ENCODE measurements at regions not wholly inside any gene's neighbourhood (a gene's known extent, or its start where the extent isn't known, plus 50 kb on each side); places are given as distances from the start of the nearest gene placed in this dataset.

- ChIA-PET CTCF (no interaction called here), POLR2A (ENCODE audit: unreplicated experiment) (no interaction called here)
- no peak overlapping the region for H4K8ac ChIP-seq (ENCODE audit: low read depth in 2 of 2, low read length in 2 of 2)
- no peak overlapping the region for H2BK120ac ChIP-seq (ENCODE audit: low read depth, low read length)
- no peak overlapping the region for H2BK5ac ChIP-seq (ENCODE audit: low read depth, low read length, poor library complexity, severe bottlenecking)
- H3K18ac ChIP-seq (ENCODE audit: low read depth, low read length), result no peak overlapping the region
- TF ChIP-seq BHLHE40 (IDR thresholded peaks at IDR 0.05; ENCODE audit: low read depth, low read length), result no peak
- TF ChIP-seq FOS (IDR thresholded peaks at IDR 0.05; ENCODE audit: low read depth, low read length), result no peak
- TF ChIP-seq RCOR1 (IDR thresholded peaks at IDR 0.05; ENCODE audit: insufficient replicate concordance, low read length), result no peak
- TF ChIP-seq, protein P1, sequence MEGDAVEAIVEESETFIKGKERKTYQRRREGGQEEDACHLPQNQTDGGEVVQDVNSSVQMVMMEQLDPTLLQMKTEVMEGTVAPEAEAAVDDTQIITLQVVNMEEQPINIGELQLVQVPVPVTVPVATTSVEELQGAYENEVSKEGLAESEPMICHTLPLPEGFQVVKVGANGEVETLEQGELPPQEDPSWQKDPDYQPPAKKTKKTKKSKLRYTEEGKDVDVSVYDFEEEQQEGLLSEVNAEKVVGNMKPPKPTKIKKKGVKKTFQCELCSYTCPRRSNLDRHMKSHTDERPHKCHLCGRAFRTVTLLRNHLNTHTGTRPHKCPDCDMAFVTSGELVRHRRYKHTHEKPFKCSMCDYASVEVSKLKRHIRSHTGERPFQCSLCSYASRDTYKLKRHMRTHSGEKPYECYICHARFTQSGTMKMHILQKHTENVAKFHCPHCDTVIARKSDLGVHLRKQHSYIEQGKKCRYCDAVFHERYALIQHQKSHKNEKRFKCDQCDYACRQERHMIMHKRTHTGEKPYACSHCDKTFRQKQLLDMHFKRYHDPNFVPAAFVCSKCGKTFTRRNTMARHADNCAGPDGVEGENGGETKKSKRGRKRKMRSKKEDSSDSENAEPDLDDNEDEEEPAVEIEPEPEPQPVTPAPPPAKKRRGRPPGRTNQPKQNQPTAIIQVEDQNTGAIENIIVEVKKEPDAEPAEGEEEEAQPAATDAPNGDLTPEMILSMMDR (conservative IDR thresholded peaks at IDR 0.05; ENCODE audit: low read depth, low read length), result no peak
- TF ChIP-seq SMC3 (IDR thresholded peaks at IDR 0.05; ENCODE audit: low read depth, low read length), result no peak
- TF ChIP-seq, protein P2, sequence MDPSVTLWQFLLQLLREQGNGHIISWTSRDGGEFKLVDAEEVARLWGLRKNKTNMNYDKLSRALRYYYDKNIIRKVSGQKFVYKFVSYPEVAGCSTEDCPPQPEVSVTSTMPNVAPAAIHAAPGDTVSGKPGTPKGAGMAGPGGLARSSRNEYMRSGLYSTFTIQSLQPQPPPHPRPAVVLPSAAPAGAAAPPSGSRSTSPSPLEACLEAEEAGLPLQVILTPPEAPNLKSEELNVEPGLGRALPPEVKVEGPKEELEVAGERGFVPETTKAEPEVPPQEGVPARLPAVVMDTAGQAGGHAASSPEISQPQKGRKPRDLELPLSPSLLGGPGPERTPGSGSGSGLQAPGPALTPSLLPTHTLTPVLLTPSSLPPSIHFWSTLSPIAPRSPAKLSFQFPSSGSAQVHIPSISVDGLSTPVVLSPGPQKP (IDR thresholded peaks at IDR 0.05; ENCODE audit: borderline replicate concordance, low read depth, low read length), result no peak
- no peak for TF ChIP-seq CHD1 (IDR thresholded peaks at IDR 0.05; ENCODE audit: low read depth, low read length)
- no peak for TF ChIP-seq MAFK (IDR thresholded peaks at IDR 0.05; ENCODE audit: low read depth, low read length)
- no peak for TF ChIP-seq NFE2L2 (IDR thresholded peaks at IDR 0.05; ENCODE audit: low read depth, low read length)
- no peak overlapping the region for H3K4ac ChIP-seq (ENCODE audit: low read depth, low read length)
- H3K9me1 ChIP-seq (ENCODE audit: insufficient read depth, low read length), result no peaks in the 10 kb centered on the region
- no peaks in the 10 kb centered on the region for H3K27me3 ChIP-seq (ENCODE audit: control insufficient read depth, insufficient read depth, low read length)
- no TSS peak for BruUV-seq (replicated peaks)
- no peak overlapping the region for H3K56ac ChIP-seq (ENCODE audit: extremely low read depth, insufficient read depth, low read length)
- ATAC-seq (ENCODE audit: low read depth) (no peak), DNase-seq (no peak)
- no peak overlapping the region for H2BK20ac ChIP-seq (ENCODE audit: low read depth, low read length)
- no CpG with 5 or more reads among the region's 4 CpGs for WGBS, 2 experiments (ENCODE audit: extremely low coverage in 2 of 2, insufficient read length in 1 of 2)
- H3K23ac ChIP-seq (ENCODE audit: low read depth, low read length), result no peak overlapping the region
- no peak overlapping the region for H2AK9ac ChIP-seq (replicated peaks; ENCODE audit: low read depth, low read length, poor library complexity)
- H2BK15ac ChIP-seq (ENCODE audit: low read depth, low read length), result no peak overlapping the region
- H4K5ac ChIP-seq (ENCODE audit: low read depth, low read length), result no peak overlapping the region
- no peaks in the 10 kb centered on the region for H3K4me1 ChIP-seq (ENCODE audit: control insufficient read depth, insufficient read depth, low read length)
- in situ Hi-C loops (cut with MboI; ENCODE audit: low sequenced_read_pairs) (no loop called here), dilution Hi-C loops (cut with HindIII; ENCODE audit: low sequenced_read_pairs, unreplicated experiment) (no loop called here), intact Hi-C loops (cut with micrococcal nuclease) (no loop called here)
- H3K9ac ChIP-seq (ENCODE audit: low read depth, low read length), result no peak overlapping the region
- no peak overlapping the region for H3K4me3 ChIP-seq (ENCODE audit: insufficient read depth, low read depth, low read length)
- no peaks in the 10 kb centered on the region for H3K9me3 ChIP-seq (ENCODE audit: control insufficient read depth, insufficient read depth, low read length)
- H4K91ac ChIP-seq (ENCODE audit: insufficient read depth, low read depth, low read length), result no peak overlapping the region
- no peak overlapping the region for H3K14ac ChIP-seq (replicated peaks; ENCODE audit: low read depth, low read length)
- no peak overlapping the region for H3K4me2 ChIP-seq (ENCODE audit: low read depth, low read length)
- no peak overlapping the region for H3K27ac ChIP-seq (ENCODE audit: insufficient read depth, low read length)
- no peaks in the 10 kb centered on the region for H3K79me1 ChIP-seq (ENCODE audit: low read depth in 1 of 2, low read length in 2 of 2)
- no peaks in the 10 kb centered on the region for H3K36me3 ChIP-seq (ENCODE audit: control insufficient read depth, insufficient read depth, low read length)
- no peak overlapping the region for H2AFZ ChIP-seq (replicated peaks; ENCODE audit: low read length, poor library complexity)
- no peaks in the 10 kb centered on the region for H4K20me1 ChIP-seq (ENCODE audit: insufficient read depth, low read length)
- no peak overlapping the region for H2AK5ac ChIP-seq (ENCODE audit: low read depth, low read length)
Measured at GRCh38 chr5:88555674-88556073, 287.0 kb upstream of the TMEM161B start.

All from IMR-90 (cell line).